Choroid plexus epithelial cell (primary cell): ENCODE measurements at regions not wholly inside any gene's neighbourhood (a gene's known extent, or its start where the extent isn't known, plus 50 kb on each side); places are given as distances from the start of the nearest gene placed in this dataset.

Experiments
- DNase-seq: peaks from one replicate; pipeline ENCODE4 v3.0.0-alpha.2; 2010; ENCODE audit warnings: low read depth
- H3K4me3 ChIP-seq: 2 replicates; pipeline ENCODE4 v1.5.1; 2011; ENCODE audit warnings: low read depth, mild to moderate bottlenecking, control low read depth, low read length, moderate library complexity
- CTCF ChIP-seq: conservative IDR thresholded peaks from 2 replicates; pipeline ENCODE4 v1.5.1; 2011; ENCODE audit warnings: low read depth, mild to moderate bottlenecking, control low read depth, inconsistent platforms, low read length, moderate library complexity

DNA sequence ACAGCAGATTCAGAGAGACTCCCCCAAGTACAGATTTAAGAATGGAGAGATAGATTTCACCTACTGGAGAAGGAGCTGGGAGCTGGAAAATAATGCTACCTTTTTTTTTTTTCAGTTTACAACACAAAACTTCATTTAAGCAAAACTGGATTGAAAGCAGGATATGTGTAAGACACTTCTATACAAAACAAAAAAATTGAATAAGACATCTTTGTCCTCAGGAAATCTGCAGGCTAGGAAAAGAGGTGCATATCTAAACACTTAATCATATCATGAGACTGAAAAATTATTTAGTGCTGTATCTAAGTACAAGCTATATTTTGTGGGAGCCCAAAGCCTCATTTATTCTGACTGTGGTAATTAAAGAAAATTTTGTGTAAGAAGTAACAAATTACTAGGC, 516.1 kb downstream of the ZIC1 start:
- TF ChIP-seq CTCF: no peak
- no peak overlapping the region for H3K4me3 ChIP-seq
- DNase-seq: no peak

DNA sequence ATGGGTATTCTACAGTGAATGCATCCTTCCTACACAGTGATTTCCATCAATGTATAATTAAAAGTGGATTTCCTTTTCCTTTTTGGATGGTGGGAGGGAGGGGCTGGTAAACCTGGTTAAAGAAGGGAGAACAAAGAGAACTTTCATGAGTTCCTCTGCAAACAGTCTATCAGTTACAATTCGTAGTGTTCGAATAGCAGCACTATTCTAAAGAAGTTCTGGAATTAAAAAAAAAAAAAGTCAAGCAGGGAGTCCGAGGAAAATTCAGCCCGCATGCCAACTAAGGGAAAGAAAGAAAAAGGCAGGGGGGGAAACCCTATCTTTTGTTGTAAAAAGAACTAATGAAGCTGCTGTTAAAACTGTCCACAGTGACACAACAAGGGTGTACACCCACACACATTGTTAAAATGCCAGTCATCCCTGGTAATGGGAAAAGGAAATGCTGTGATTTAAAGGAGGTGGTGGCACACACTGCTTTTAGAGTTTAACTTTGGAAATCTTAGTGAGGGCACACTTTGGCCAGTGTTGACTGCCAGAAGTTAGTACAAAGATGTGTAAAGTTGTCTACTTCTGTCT, 521.2 kb downstream of the ZIC1 start:
- peak; percentile 46 for DNase-seq
- H3K4me3 ChIP-seq: no peak overlapping the region
- TF ChIP-seq CTCF: no peak

GRCh38 chr3:147934451-147935180, 525.5 kb downstream of the ZIC1 start:
- TF ChIP-seq CTCF: no peak
- no peak for DNase-seq
- H3K4me3 ChIP-seq: no peak overlapping the region

DNA sequence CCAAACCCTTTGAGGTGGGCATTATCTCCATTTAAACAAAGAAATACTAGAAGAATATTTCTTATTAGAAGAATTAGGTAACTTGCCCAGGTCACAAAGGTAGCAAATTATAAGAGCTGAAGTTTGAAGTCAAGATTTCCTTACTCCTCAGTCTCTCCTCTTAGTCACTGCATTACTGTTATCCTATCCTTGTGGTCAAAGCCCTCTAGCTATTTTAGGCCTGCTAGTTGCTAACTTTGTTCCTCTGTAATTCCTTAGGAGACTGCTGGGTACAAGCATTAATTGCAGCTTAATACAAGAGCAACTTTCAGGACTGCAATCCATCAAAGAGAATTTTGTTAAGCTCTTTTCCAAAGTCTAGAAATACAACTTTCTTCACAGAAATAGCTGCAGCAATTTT, 528.2 kb downstream of the ZIC1 start:
- DNase-seq: peak; percentile 41
- no peak for TF ChIP-seq CTCF
- no peak overlapping the region for H3K4me3 ChIP-seq

GRCh38 chr3:147937891-147938290, 528.7 kb downstream of the ZIC1 start:
- DNase-seq: no peak
- no peak for TF ChIP-seq CTCF
- H3K4me3 ChIP-seq: no peak overlapping the region

DNA sequence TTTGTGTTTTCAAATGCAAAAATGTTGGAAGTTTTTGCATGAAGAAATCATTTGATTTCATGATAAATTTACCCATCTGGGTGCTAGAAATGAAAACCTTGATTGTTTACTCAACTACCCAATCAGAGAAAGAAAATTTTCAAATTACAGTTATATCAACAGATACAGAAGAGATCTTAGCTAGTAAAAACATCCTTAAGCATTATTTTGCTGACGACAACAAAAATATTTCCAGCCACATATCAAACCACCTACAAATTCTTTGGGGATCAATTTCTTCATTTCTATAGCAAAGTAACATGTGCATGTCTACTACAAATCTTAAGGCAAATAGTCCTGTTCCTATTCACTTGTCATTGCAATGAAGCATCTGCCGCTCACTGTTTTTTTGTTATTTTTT, 530.3 kb downstream of the ZIC1 start:
- no peak for TF ChIP-seq CTCF
- DNase-seq: no peak
- peak overlapping the region; percentile 48 for H3K4me3 ChIP-seq

GRCh38 chr3:147939839-147940238, 530.7 kb downstream of the ZIC1 start:
- no peak for TF ChIP-seq CTCF
- peak; percentile 30 for DNase-seq
- peak overlapping the region; percentile 48 for H3K4me3 ChIP-seq
